A549 (cell line): ENCODE measurements at regions not wholly inside any gene's neighbourhood (a gene's known extent, or its start where the extent isn't known, plus 50 kb on each side); places are given as distances from the start of the nearest gene placed in this dataset.
"Not testable (repeated sequence)": the region's sequence is repeated elsewhere in the genome, so short reads cannot be mapped to it uniquely, and the experiment has no call there.

Experiments
- CTCF ChIP-seq: fragments of >200 bp; sonication (Bioruptor Twin); formaldehyde crosslinking; IDR thresholded peaks from 3 replicates; pipeline ENCODE4 v1.5.1; 2016
- HEYL ChIP-seq: fragments of 250-450 bp; sonication (Bioruptor Pico); IDR thresholded peaks from 2 replicates; pipeline ENCODE4 v1.8.0; 2021; ENCODE audit warnings: mild to moderate bottlenecking, moderate library complexity
- HMGXB4 ChIP-seq: fragments of 250-450 bp; sonication (Bioruptor Pico); IDR thresholded peaks from 2 replicates; pipeline ENCODE4 v1.5.0; 2021; ENCODE audit warnings: mild to moderate bottlenecking, moderate library complexity, borderline replicate concordance
- JUNB ChIP-seq: fragments of >200 bp; sonication (Bioruptor Twin); formaldehyde crosslinking; IDR thresholded peaks from 2 replicates; pipeline ENCODE4 v1.6.1; 2016
- MAX ChIP-seq: IDR thresholded peaks from 2 replicates; pipeline ENCODE4 v1.6.1; 2012
- POLR2A ChIP-seq: IDR thresholded peaks from 2 replicates; pipeline ENCODE4 v1.6.1; 2012; ENCODE audit warnings: mild to moderate bottlenecking, low read length
- REST ChIP-seq: fragments of 200-600 bp; sonication (generic); IDR thresholded peaks from 2 replicates; pipeline ENCODE4 v1.6.1; 2016; ENCODE audit warnings: antibody characterized with exemption, mild to moderate bottlenecking, moderate library complexity
- ZC3H11A ChIP-seq: fragments of 450-650 bp; IDR thresholded peaks from 2 replicates; pipeline ENCODE4 v1.6.1; 2014; ENCODE audit warnings: antibody characterized with exemption, mild to moderate bottlenecking

- not testable (repeated sequence) for TF ChIP-seq POLR2A; HMGXB4 (CRISPR knock-in tag); HEYL; MAX; CTCF; REST; ZC3H11A; JUNB
These were observed 391.7 kb downstream of the PTPRC start for GRCh38 chr1:199030541-199030940.
